Pancreas (tissue), 10 donors: ENCODE measurements at regions not wholly inside any gene's neighbourhood (a gene's known extent, or its start where the extent isn't known, plus 50 kb on each side); places are given as distances from the start of the nearest gene placed in this dataset.

Experiments used
- ATAC-seq, 4 donors: fragments of 200-7000 bp; cut with Tn5 transposase; one replicate each; pipeline versions ENCODE4 v1.8.0 to v1.9.1; 2020; ENCODE audit warnings: mild to moderate bottlenecking in 4 of 4, moderate library complexity in 4 of 4
- DNase-seq, 6 donors: peaks; one replicate each; pipeline ENCODE4 v3.0.0-alpha.2; 2020
- FAIRE-seq: peaks from 2 replicates; lab custom pipeline; 2012; peaks lifted over from hg19 to GRCh38; lab: Jason Lieb, UNC
- H3K27ac ChIP-seq, 4 donors: fragments of 200-600 bp; sonication (generic); 1 replicate in 3 of 4; 2 replicates in 1 of 4; pipeline versions ENCODE4 v1.5.0 to v1.8.0; 2020
- H3K27me3 ChIP-seq, 4 donors: fragments of 200-600 bp; one replicate each; pipeline ENCODE4 v1.8.0; 2021
- H3K36me3 ChIP-seq, 3 donors: fragments of 200-600 bp; sonication (generic) in 1 of 3; one replicate each; pipeline versions ENCODE4 v1.5.0 to v1.8.0; 2020 to 2021
- H3K4me1 ChIP-seq, 3 donors: fragments of 200-600 bp; one replicate each; pipeline ENCODE4 v1.8.0; 2021
- H3K4me3 ChIP-seq, 4 donors: fragments of 200-600 bp; sonication (generic) in 2 of 4; one replicate each; pipeline versions ENCODE4 v1.5.0 to v1.8.0; 2020 to 2021
- H3K9me3 ChIP-seq, 4 donors: fragments of 200-600 bp; one replicate each; pipeline ENCODE4 v1.8.0; 2021
- CTCF ChIP-seq, 4 donors: fragments of 200-600 bp; sonication (generic) in 3 of 4; IDR thresholded peaks; one replicate each; pipeline versions ENCODE4 v1.5.0 to v1.8.0; 2021; ENCODE audit warnings: antibody characterized with exemption in 4 of 4
- WGBS, 2 donors: extraction: QIAGEN DNeasy Blood & Tissue Kit; methylation state at CpG; one replicate each; pipeline ENCODE4 v1.1.7; 2013; 5-methylcytosine and 5-hydroxymethylcytosine counted together
- intact Hi-C, 3 donors: fragments of 100-400 bp; cut with DNase I; formaldehyde crosslinking; loops; one replicate each; pipeline versions ENCODE4 v1.11.1 to v1.14.2; 2022
- donor health status: healthy with polysubstance abuse.
- donor health status: DM: no; HTN: no; CAD: no; lungs with moderate emphysema.
- donor health status: DM: no; HTN: no; CAD: no.
- donor health status: control.
- donor health status: control.
- donor health status: Bipolar disorder and iron deficiency.
- donor health status: DM: yes; HTN: yes; CAD: no.
- donor health status: DM: no; HTN: no; CAD: no.
- donor health status: DM: no; HTN: no; CAD: no.
- donor health status: DM: yes; HTN: yes; CAD: no.

GRCh38 chr17:12545877-12546513 is 119.7 kb upstream of the MYOCD start:
- intact Hi-C loops = loop anchor here in 2 of 3 donors (5.0 to 10.0 kb wide), 3 partner anchors 119 to 449 kb away; partner anchors contain the start of gene MYOCD (in 1 of the 2)
- Histone ChIP-seq H3K4me1 (no peaks in the 10 kb centered on the region), H3K9me3 (no peaks in the 10 kb centered on the region), H3K4me3 (no peak overlapping the region), H3K27me3 (no peaks in the 10 kb centered on the region), H3K27ac (no peak overlapping the region), H3K36me3 (no peaks in the 10 kb centered on the region)
- peak in 3 of 4 donors; percentile 85 to 95 (median 85) for ATAC-seq
- FAIRE-seq = no peak
- TF ChIP-seq CTCF (IDR thresholded peaks at IDR 0.05) = peak; percentile 36 to 64 (median 58)
- 20 to 23% methylated on average over 9 of the region's 9 CpGs for WGBS, 2 donors
- peak in 3 of 6 donors; percentile 17 to 45 (median 22) for DNase-seq

- Histone ChIP-seq H3K4me3 (no peak overlapping the region), H3K9me3 (no peaks in the 10 kb centered on the region), H3K27me3 (no peaks in the 10 kb centered on the region), H3K4me1 (no peaks in the 10 kb centered on the region), H3K27ac (no peak overlapping the region), H3K36me3 (no peaks in the 10 kb centered on the region)
- DNase-seq (no peak), ATAC-seq (no peak), FAIRE-seq (no peak)
- WGBS, 2 donors = 85 to 90% methylated on average over 2 of the region's 2 CpGs
- TF ChIP-seq CTCF (IDR thresholded peaks at IDR 0.05) = no peak
- intact Hi-C loops = loop anchor here in 2 of 3 donors (5.0 to 10.0 kb wide), 3 partner anchors 118 to 448 kb away; partner anchors contain the start of gene MYOCD (in 1 of the 2)
Observed at GRCh38 chr17:12546983-12547382, 118.7 kb upstream of the MYOCD start.

GRCh38 chr17:12547831-12548230 is 117.9 kb upstream of the MYOCD start:
- no peak overlapping the region for H3K4me3 ChIP-seq
- DNase-seq = no peak
- no peak overlapping the region for H3K27ac ChIP-seq
- no peaks in the 10 kb centered on the region for H3K36me3 ChIP-seq
- 71 to 80% methylated on average over 5 of the region's 5 CpGs for WGBS, 2 donors
- no peaks in the 10 kb centered on the region for H3K27me3 ChIP-seq
- intact Hi-C loops = loop anchor here in 2 of 3 donors (5.0 to 10.0 kb wide), 3 partner anchors 117 to 447 kb away; partner anchors contain the start of gene MYOCD (in 1 of the 2)
- no peaks in the 10 kb centered on the region for H3K9me3 ChIP-seq
- TF ChIP-seq CTCF (IDR thresholded peaks at IDR 0.05) = no peak
- H3K4me1 ChIP-seq = no peaks in the 10 kb centered on the region
- no peak for FAIRE-seq
- ATAC-seq = no peak

- ATAC-seq (no peak), FAIRE-seq (no peak), DNase-seq (no peak)
- intact Hi-C loops = loop anchor here in 2 of 3 donors (5.0 to 10.0 kb wide), 3 partner anchors 116 to 446 kb away; partner anchors contain the start of gene MYOCD (in 1 of the 2)
- TF ChIP-seq CTCF (IDR thresholded peaks at IDR 0.05) = no peak
- H3K27ac ChIP-seq = no peak overlapping the region
- no peaks in the 10 kb centered on the region for H3K9me3 ChIP-seq
- H3K36me3 ChIP-seq = no peaks in the 10 kb centered on the region
- no peaks in the 10 kb centered on the region for H3K27me3 ChIP-seq
- H3K4me3 ChIP-seq = no peak overlapping the region
- H3K4me1 ChIP-seq = no peaks in the 10 kb centered on the region
- WGBS, 2 donors = 72 to 74% methylated on average over 4 of the region's 4 CpGs
Observed at GRCh38 chr17:12548558-12548957, 117.1 kb upstream of the MYOCD start.
